GM21825 (cell line): ENCODE measurements at regions not wholly inside any gene's neighbourhood (a gene's known extent, or its start where the extent isn't known, plus 50 kb on each side); places are given as distances from the start of the nearest gene placed in this dataset.
"Not testable (repeated sequence)": the region's sequence is repeated elsewhere in the genome, so short reads cannot be mapped to it uniquely, and the experiment has no call there.

Experiments
- ATAC-seq: cut with Tn5 transposase; IDR thresholded peaks from one replicate; pipeline ENCODE4 v1.9.1; 2021; ENCODE audit warnings: mild to moderate bottlenecking, moderate library complexity; ENCODE audit not compliant: unreplicated experiment

GRCh38 chr2:131856202-131856601, 305.6 kb downstream of the ANKRD30BL start:
- ATAC-seq: not testable (repeated sequence)

GRCh38 chr2:131858197-131858596, 303.6 kb downstream of the ANKRD30BL start:
- ATAC-seq: not testable (repeated sequence)
